Nucleus accumbens (tissue), 56 donors: ENCODE measurements at regions not wholly inside any gene's neighbourhood (a gene's known extent, or its start where the extent isn't known, plus 50 kb on each side); places are given as distances from the start of the nearest gene placed in this dataset.
A peak's percentile ranks its signal among the peaks of the same experiment; 100 is the strongest.
"Not testable (repeated sequence)": the region's sequence is repeated elsewhere in the genome, so short reads cannot be mapped to it uniquely, and the experiment has no call there.

Source experiments
- DNase-seq, 56 donors: peaks; one replicate each; lab custom pipeline; 2025; lab: John Stamatoyannopoulos, UW

DNA sequence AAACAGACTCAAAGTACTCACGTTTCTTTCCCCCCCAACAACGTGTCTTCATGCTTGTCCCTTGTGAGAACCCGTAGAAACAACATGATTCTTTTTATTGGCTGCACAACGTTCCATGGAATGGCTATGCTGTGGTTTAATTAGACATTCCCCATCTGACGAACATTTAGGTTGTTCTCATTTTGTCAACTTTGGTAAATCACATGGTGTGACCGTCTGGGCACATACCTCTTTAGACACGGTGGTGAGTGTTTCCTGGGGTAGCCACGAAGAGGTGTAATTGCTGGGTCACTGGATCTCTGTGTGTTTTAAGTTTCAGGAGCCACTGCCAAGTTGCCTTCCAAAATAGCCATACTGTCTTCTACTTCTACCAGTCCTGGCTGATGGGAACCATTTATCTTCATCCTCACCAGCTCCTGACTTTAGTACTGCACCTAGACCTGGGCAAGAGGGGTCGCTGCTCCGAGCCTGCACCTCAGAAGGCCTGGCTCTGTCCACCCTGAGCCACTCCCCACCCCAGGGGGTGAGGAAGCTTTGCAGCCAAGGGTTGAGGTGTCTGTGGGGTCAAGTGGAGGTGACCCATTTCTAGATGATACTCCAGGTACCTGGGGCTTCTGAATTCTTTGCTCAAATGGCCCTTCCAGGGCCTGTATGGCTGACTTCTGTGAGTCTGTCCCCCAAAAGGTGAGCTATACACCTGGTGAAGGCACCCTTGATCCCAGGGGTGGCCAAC is 84.7 kb downstream of the IRX5 start:
- no peak for DNase-seq

DNA sequence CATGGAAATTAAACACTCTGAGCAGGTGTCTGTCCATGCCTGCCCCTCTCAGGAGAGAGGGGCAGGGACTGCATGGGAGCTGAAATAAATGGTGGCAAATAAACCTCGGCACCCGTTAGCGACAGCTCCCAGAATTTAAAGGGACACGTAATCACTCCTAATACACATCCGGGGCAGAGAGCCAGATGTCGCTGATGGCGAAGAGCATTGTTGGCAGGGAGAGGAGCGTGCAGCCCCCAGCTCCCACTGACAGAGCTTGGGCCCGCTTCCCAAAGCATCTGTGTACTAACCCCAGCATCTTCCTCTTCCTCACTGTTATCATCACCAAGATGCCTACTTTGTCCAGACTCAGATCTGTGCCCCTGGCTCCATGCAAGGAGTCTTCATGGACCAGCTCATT is 85.8 kb downstream of the IRX5 start:
- DNase-seq, result no peak

- DNase-seq, result no peak
Observed at GRCh38 chr16:55017321-55017720, 86.7 kb downstream of the IRX5 start.

DNA sequence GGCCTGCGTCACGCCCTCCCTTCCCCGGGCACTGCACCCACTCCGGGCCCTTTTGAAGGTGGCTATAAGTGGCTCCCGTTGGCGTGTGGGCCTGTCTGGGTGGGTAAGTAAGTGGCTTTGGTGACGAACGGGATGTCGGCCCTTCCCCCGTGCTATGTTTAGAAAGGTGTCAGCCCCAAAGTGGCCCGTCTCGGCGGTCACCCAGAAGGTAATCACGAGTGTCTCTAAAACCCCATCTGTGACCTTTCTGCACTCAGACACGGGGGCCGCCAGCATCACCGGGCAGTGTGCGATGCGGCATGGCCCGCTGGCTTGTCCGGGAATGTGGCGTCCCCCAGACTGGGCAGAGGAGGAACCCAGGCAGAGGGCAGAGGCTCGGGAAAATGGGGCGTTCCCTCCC is 88.2 kb downstream of the IRX5 start:
- no peak for DNase-seq

DNA sequence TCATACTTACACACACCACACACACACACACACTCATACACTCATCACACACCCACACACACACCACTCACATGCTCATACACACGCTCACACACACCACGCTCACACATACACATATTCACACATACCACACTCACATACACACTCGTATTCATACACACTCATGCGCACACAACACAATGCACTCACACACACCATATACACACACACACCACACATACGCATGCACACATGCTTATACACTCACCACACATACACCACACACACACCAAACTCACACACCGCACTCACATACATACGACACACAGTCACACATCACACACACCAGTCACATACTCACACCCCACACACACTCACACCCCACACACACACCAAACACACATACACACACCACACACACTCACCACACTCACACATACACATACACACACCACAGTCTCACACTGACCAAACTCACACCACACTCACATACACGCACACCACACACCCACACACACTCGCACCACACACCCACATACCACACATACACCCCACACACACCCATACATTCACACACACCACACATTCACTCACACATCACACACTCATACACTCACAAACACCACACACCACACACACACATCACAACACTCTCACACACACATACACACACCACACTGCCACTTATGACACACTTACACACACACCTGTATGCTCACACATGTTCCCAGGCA is 88.9 kb downstream of the IRX5 start:
- DNase-seq, result no peak

- no peak for DNase-seq
Observed at GRCh38 chr16:55021595-55022475, 91.2 kb downstream of the IRX5 start.

DNA sequence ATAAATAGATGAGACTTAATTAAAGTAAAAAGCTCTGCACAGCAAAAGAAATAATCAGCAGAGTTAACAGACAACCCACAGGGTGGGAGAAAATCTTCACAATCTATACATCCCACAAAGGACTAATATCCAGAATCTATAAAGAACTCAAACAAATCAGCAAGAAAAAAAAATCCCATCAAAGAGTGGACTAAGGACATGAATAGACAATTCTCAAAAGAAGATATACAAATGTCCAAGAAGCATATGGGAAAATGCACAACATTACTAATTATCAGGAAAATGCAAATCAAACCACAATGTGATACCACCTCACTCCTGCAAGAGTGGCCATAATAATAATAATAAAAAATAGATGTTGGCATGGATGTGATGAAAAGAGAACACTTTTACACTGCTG is 96.6 kb downstream of the IRX5 start:
- not testable (repeated sequence) for DNase-seq

GRCh38 chr16:55029509-55029908 is 98.8 kb downstream of the IRX5 start:
- no peak for DNase-seq

DNA sequence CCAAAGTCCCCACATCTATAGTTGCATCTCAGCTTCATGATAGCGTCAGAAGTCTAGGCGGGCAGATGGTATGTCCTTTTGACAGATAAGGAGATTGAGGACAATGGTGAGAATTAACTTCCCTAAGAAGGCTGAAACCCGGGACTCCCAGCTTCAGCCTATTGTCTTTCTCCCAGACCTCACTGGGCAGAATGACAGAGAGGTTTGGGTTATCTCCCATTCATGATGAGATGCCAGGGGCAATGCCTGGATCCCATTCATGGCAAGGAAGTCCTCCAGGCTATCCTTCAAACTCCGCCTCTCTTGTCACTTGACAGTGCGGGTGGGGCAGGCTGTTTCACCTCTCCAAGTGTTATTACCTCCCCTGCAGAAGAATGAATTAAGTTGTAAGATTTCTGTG is 100.3 kb downstream of the IRX5 start:
- no peak for DNase-seq

DNA sequence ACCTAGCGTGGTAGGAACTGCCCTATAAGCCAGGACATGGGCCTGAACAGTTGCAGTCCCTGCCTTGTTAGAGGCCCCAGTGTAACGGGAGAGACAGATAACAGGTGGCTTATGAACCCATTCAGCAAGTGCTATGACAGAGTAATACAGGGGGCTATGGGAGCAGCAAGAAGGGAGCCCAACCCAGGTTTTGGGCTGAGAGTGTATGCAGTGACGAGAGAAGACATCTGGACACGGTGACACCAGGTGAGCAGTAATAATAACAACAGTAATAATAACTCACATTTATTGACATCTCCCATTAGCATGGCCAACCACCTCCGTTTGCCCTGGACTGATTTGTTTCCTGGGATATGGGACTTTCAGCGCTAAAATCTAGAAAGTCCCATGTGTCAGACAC is 100.8 kb downstream of the IRX5 start:
- DNase-seq, result no peak

DNA sequence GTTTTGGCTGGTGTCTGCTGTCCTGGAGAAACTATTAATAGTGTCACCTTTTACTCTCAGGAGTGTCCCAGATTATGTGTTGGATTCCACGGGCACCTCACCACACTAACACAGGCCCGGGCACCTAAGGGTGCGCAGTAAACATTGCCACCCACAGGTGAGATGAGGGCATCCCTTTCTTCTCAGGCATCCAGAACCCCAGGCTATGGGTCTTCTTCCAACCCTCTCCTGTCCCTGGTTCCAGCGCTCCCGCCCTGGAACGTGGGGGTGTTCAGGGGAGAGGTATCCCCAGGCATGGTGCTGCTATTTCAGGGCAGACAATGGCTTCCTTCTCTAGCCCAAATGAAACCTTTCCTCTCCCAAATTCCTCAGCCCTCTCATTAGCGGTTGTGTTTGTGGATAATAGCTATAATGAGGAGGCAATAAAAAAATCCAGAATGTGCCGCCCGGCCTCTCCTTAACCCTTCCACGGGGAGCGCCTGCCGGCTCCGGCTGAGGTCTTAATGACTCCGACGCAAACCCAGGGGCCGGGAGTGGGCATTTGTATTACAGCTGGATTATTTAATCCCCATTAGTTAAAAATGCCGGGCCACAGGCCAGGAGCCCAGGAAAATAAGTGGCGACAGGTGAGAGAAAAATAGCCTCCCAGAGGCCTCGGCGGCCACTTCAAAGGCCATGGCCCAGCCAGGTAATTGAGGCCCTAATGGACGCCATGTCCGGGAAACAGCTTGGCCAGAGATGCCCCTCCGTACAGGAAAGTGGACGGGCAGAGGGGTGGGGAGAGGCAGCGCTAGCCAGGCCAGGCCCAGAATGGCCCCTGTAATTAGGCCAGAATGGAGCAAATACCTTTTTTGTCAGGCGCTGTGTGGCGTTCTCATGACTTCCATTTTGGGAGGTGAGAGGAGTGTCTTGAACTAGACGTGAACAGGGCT is 102.8 kb downstream of the IRX5 start:
- no peak for DNase-seq

GRCh38 chr16:55035029-55035428 is 104.4 kb downstream of the IRX5 start:
- DNase-seq, result peak in 2 of 56 donors; percentile 13 to 38

DNA sequence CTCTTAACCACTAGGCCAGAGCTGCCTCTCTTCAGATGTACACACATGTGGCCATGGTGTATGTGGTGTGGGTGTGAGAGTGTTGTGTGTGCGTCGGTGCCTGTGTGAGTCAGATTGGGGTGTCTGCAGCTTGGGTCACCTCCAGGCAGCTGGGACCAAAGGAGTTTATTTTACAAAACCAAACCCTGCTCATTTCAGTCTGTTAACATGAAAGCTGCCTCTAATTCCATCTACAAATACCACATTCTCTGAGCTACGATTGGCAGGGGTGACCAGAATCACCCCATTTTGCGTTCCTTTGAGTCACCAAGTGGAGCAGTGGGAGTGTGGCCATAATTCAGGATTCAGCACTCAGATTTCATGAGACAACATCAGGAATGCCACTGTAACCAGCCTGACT is 105.3 kb downstream of the IRX5 start:
- no peak for DNase-seq

DNA sequence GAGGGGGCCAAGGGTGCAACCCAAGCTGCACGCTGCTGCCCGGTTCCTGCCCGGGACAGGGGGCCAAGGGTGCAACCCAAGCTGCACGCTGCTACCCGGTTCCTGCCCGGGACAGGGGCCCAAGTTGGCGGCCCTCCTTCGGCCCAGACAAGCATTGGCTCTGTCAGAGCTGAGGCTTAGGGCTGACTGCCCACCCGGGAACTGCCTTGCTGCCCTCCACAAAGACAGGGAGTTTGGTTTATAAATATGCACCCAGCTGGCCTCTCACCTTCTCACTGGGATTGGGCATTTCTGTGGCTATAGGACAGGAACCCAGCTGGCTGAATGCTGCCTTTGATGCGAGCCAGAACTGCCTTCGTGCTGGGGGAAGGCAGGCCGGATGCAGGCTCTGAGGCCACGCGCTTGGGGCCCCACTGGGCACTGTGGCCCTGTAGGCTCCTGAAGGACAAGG is 105.7 kb downstream of the IRX5 start:
- DNase-seq, result peak in 1 of 56 donors; percentile 7

- DNase-seq, result no peak
Observed at GRCh38 chr16:55037046-55037445, 106.4 kb downstream of the IRX5 start.

GRCh38 chr16:55037966-55038365 is 107.3 kb downstream of the IRX5 start:
- no peak for DNase-seq

DNA sequence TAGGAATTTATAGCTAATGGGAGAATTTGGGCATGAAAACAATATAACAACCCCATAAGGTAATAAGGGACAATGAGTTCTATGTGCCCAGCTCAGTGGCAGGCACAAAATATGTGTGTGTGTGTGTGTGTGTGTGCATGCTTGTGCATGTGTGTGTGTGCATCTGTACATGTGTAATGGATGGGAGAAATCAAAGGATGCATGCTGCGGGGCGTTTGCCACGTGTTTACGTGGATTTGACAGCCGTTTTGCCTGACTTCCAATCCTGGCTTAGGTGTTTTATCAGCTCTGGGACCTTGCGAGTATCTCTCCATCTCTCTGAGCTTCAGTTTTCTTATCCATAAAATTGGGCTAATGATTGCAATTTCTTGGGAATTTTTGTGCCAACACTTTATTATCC is 108.4 kb downstream of the IRX5 start:
- DNase-seq, result no peak

- no peak for DNase-seq
Observed at GRCh38 chr16:55039511-55039910, 108.8 kb downstream of the IRX5 start.

DNA sequence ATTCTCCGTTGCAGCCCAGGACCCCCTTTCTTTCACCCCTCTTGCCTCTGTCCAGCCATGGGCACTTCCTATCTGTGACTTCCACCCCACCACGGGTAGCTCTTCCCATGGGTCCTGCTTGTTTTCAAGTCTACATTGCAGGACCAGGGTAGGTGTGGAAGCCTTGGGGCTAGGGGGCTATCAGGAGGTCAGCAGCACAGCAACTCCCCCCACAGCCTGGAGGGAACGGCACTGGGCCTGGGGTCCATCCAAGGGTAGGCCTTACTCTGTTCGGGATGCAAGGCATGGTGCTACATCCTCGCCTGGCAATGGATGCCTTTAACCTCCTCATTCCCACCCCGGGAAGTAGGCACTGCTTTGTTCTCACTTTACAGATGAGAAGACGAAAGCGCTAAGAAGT is 109.3 kb downstream of the IRX5 start:
- no peak for DNase-seq
